NCI-H1105 treated with DMSO at 0.1 percent for 48 hours (cell line): ENCODE measurements at regions not wholly inside any gene's neighbourhood (a gene's known extent, or its start where the extent isn't known, plus 50 kb on each side); places are given as distances from the start of the nearest gene placed in this dataset.
"Not testable (repeated sequence)": the region's sequence is repeated elsewhere in the genome, so short reads cannot be mapped to it uniquely, and the experiment has no call there.

Experiments
- DNase-seq: peaks from one replicate; lab custom pipeline; 2025; lab: John Stamatoyannopoulos, UW

DNA sequence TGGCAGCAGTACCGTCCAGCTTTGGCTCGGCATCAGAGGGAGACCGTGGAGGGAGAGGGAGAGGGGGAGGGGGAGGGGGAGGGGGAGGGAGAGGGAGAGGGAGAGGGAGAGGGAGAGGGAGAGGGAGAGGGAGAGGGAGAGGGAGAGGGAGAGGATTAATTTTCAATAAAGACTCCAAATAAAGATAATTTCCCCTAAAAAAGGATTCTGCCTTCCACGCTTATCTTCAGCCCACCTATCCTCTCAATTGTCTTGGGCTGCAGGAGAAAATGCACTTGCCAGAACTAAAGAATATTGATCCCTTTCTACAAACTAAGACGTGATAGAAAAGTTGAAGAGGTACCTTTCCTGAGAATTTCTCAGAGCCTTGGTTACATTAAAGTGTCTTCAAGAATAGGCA, 206.9 kb upstream of the CBLB start:
- DNase-seq, result not testable (repeated sequence)

DNA sequence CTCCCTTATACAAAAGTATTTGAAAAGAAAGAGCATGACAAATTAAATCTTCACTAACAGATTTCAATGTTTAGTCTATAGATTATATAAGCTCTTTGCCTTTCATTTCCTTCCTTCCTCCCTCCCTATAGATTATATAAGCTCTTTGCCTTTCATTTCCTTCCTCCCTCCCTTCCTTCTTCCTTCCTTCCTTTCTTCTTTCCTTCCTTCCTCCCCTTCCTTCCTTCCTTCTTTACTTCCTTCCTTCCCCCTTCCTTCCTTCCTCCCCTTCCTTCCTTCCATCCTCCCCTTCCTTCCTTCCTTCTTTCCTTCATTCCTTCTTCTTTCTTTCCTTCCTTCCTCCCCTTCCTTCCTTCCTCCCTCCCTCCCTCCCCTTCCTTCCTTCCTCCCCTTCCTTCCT, 209.8 kb upstream of the CBLB start:
- no peak for DNase-seq

DNA sequence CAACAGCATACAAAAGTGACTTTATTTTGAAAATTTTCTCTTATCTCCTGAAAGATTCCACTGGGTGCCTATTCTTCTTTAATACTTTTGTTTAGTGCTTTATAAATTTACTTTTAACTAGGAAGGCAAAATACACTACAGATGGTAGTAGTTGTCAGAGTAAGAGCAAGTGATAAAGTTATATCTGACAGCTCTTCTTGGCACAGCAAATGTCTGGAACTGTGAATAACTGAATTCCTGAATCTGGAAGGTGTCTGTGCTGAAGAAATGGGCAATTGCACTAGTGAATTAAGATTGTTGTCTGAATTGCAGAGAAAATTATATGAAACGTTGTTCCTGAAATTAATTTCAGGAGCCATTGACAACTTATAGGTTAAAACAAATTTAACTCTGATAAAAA, 213.8 kb upstream of the CBLB start:
- DNase-seq, result no peak

DNA sequence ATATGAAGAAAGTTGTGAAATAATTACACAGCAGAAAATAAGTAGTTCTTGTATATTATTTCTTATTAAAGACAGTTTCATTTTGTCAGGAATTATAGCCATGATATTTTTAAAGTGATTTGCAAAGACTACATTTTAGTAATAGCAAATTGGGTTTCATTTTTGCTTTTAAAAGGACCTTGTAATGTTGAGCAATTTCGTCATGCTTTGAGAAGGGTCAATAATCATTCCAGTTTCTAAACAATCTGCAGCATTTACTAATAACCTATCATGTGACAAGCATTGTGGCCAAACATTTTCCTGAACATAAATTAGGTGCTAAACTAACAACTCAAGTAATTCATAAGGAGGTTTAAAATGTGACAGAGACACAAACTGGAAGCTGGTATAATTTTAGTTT, 214.4 kb upstream of the CBLB start:
- no peak for DNase-seq

DNA sequence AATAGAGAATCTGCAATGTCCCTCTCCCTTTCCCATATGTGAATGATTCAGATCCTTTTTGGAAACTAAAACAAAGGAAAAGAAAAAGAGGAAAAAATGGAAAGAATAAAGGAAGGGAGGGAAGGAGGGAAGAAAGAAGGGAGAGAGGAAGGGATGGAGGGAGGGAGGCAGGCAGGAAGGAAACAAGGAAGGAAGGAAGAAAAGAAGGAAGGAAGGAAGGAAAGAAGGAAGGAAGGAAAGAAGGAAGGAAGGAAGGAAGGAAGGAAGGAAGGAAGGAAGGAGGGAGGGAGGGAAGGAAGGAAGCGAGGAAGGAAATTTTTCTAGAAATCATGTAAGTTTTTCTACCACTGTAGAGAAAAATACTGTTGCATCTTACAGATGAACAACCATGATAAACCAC, 215.0 kb upstream of the CBLB start:
- no peak for DNase-seq

DNA sequence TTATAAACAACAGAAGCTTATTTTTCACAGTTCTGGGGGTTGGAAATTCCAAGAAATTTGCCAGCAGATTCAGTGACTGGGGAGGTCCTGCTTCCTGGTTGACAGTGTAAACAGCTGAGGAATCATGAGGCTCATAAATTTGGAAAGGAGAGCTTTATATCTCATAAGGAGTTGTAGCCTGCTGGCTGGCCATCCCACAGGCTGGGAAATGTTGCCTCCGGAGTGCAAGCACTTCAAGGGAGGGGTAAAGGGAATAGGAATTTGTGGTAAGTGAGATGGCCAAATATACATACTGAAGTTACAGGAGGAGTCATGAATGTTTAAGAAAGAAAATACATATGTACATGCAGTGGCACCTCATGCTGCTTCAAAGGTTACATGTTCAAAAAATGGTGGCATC, 217.2 kb upstream of the CBLB start:
- no peak for DNase-seq

DNA sequence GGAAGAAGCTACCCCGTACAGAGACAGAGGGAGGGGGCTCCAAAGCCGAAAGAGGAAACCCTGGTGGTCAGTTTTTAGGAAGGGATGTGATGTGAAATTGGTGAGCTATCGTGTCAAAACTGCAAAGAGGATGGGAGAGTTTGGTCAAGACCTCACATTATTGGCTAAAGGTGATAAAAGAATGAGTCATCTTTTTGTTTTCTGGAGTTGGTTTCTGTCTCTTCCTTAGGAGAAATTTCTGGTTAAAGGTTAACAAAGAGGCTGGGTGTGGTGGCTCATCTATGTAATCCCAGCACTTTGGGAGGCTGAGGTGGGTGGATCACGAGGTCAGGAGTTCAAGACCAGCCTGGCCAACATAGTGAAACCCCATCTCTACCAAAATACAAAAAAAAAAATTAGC, 217.8 kb upstream of the CBLB start:
- DNase-seq, result no peak

DNA sequence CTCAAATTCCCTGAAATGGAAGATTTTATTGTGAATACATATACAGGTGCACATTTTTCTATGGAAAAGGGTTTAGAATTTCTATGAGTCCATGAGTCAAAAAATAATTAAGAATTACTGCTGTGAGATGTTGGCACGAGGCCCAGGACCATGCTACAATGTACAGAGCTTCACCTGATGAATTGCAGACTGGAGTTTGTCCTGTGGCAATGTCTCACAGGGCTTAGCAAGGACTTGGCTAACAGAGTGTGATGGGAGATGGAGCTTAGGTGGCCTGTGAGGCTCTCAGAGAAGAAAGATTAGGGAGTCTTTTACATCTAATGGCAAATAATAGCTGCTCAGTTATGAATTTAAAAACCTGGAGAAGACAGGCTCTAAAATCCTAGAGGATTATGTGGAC, 219.5 kb upstream of the CBLB start:
- no peak for DNase-seq

DNA sequence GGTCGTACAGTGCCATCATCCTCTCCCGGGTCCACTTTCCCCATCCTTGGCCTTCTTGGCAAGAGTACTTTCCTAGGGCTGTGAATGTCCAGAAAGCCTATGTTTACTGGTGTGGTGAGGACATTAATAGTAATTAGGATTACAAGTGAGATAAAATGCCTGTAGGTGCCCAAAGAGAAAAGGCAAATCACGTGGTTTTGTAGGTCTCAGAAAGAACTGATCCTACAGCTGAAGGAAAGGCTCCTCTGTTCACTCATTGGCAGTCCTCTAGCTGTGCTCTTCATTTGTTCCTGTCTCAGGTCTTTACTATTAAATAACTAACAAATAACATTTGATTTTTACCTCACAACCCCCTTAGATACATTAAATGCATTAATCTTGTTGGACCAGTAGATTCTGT, 220.1 kb upstream of the CBLB start:
- no peak for DNase-seq

DNA sequence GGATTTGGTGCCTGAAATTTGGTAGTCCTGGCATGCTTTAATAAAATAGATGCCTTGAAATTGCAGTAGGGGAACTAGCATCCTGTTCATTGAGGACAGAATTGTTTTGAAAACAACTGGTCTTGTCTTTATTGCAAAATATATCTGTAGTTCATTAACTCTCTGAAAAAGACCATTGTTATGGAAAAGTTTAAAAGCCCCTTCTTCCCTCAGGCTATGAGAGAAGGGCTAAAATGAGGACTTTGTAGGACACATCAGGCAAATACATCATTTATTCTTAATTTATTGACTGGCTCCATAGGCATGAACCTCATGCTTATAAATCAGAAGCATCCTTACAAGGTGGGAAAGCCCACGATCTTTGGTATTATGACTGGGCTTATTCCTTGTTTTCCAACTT, 221.0 kb upstream of the CBLB start:
- no peak for DNase-seq

DNA sequence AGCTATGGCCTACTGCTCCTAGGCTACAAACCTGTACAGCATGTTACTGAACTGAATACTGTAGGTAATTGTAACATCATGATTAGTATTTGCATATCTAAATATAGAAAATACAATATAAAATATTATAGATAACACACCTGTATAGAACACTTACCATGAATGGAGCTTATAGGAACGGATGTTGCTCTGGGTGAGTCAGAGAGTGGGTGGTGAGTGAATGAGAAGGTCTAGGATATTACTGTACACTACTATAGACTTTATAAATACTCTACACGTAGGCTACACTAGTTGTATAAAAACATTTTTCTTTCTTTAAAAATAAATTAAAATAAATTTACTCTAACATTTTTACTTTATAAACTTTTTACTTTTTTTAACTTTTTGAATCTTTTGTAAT, 224.0 kb upstream of the CBLB start:
- DNase-seq, result no peak

DNA sequence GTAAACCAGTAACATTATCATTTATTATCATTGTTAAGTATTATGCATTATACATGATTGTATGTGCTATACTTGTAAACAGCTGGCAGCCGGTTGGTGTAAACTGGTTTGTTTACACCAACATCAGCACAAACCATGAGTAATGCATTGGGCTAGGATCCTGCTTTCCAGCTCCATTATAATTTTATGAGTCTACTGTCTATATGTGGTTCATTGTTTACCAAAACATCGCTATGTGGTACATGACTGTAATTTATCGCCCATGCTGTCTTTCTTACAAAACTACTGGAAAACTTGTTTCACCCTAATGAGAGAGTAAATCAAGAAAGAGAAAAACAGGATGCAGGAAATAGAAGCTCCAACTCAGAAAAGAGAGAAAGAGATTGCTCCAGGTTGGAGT, 224.8 kb upstream of the CBLB start:
- DNase-seq, result no peak

DNA sequence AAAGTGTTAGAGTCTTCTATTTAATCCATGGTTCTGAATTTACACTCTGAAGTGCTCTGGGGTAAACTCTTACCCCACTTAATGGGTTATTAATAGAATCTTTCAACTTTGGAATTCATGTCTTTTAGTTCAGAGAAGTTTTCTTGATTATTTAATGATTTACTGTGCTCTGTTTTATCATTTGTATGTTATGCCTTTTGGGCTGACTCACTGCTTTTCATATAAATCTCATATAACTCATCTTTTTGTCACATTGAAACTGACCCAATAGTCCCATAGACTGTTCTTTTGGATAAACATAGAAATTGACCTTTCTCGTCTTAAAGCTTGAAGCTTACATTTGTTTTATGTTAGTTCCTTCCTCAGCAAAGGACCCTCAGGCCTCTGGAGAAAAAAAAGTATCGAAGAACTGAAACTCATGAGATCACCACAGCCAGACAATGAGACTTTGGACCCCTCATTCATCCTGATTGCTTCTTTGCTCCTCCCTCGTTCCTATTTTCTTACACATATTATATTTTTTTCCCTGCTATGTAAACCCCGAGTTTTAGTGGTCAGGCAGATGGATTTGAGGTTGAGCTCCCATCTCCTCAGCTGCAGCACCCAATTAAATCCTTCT, 229.1 kb upstream of the CBLB start:
- no peak for DNase-seq

DNA sequence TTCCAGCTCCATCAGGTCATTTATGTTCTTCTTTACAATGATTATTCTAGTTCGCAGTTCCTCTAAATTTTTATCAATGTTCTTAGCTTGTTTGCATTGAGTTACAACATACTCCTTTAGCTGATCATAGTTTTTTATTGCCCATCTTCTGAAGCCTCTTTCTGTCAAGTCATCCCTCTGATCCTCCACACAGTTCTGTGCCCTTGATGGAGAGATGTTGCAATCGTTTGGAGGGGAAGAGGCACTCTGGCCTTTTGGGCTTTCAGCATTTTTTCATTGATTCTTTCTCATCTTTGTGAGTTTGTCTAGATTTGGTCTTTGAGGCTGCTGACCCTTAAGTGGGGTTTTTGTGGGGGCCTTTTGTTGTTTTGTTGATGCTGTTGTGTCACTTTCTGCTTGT, 234.6 kb upstream of the CBLB start:
- DNase-seq, result no peak

DNA sequence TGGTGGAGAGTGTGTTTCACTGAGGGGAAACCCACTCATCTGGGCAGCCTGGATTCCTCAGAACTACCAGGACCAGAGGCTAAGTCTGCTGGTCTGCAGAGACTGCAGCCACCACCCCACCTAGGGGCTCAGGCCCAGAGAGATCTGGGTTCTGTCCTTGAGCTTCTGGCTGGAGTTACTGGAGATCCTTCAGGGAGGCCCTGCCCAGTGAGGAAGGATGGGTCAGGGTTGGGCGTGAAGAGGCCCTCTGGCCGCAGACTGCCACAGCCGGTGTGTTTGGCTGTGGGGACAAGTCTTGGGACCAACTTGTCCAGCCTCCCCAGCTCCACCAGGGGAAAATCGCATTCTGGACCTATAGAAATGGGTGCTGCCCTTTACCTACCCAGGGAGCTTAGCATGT, 235.3 kb upstream of the CBLB start:
- no peak for DNase-seq

DNA sequence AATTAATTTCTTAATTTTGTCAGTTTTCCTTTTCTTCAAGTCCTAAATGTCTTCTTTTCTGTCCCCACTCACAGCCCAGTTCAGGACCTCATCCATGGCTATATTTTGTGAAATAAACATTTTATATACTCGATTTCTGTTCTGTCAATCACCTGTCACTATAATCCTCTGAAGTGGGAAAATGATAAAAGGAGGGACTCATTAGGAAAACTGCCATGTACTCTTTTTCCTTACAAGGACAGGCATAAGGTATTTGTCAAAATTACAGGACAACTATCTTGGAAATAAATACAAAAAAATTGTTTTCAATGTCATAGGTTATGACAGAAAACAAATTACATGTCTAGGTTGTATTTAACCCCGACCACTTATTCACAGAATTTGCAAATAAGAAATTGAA, 240.1 kb upstream of the CBLB start:
- no peak for DNase-seq

DNA sequence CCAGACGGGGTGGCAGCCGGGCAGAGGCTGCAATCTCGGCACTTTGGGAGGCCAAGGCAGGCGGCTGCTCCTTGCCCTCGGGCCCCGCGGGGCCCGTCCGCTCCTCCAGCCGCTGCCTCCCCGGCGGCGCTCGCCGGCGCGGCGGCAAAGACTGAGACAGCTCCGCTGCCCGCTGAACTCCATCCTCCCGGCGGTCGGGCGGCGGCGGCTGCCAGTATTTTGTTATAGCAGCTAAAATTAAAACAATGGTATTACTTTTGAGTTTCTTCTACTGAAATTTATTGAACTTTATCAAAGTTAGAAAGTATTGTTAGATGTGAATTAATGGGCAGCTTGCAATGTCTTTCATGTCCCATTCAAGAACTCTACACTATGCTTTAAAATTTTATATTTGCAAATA, 243.7 kb upstream of the CBLB start:
- not testable (repeated sequence) for DNase-seq

DNA sequence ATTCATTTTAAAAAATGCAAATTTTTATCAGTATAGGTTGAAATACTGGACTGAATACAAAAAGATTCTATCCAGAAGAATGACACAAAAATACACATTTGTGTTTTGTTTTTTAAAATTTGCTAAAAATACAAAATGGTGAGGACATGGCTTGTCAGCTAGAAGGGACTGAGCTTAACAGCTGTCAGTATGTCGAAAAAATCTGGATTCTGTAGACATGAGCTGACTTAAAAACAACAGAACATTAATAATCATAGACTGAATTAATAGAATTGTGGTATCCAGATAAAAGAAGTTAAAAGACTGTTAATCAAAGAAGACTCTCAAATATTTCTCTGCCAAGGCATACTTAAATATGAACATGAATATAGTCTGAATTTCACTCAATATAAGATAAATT, 244.9 kb upstream of the CBLB start:
- DNase-seq, result no peak

DNA sequence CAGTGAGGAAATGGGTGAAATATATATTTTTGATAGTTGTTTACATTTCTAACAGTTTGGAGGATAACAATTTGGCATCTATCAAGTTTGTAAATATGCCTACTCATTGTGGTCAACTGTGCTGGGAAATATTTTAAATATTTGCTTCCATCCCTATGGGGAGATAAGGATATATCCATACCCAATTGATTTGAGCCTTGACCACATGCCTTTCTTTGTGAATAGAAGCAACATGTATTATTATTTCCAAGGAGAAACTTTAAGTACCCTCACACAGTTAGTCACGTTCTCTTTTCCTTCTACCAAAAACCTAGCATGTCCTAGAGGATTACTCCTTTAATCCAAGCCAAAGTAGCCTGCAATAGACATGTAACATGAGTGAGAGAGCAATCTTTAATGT, 245.4 kb upstream of the CBLB start:
- DNase-seq, result no peak

DNA sequence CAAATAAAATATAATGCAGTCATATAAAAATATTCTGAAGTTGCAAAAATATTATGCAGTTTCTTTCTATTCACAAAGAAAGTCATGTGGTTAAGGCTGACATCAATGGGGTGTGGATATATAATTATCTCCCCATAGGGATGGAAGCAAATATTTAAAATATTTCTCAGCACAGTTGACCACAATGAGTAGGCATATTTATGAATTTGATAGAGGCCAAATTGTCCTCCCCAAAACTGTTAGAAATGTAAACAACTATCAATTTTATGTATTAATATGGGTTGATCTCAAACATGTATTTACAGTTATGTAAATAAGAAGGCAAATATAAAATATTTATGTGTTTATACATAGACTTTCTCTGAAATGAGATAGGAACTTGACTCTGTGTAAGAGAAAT, 246.0 kb upstream of the CBLB start:
- no peak for DNase-seq

DNA sequence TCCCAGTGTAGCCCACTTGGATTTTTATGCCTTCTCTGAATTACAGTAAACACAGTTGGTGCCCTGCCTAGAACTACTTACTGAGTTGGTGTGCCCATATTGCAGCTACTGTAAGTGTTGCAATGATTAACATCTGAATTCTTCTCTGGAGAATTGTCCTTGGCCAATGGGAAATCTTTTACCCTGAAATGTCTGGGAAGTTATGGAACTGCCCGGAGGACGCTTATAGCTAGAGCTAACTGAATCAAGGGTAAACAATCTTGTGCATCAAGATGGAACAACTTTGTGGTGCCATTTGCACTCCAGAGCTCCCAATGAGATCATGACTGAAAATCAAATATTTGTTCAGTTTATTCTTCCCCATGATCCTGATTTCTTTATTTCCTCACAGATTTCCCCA, 246.7 kb upstream of the CBLB start:
- DNase-seq, result no peak

DNA sequence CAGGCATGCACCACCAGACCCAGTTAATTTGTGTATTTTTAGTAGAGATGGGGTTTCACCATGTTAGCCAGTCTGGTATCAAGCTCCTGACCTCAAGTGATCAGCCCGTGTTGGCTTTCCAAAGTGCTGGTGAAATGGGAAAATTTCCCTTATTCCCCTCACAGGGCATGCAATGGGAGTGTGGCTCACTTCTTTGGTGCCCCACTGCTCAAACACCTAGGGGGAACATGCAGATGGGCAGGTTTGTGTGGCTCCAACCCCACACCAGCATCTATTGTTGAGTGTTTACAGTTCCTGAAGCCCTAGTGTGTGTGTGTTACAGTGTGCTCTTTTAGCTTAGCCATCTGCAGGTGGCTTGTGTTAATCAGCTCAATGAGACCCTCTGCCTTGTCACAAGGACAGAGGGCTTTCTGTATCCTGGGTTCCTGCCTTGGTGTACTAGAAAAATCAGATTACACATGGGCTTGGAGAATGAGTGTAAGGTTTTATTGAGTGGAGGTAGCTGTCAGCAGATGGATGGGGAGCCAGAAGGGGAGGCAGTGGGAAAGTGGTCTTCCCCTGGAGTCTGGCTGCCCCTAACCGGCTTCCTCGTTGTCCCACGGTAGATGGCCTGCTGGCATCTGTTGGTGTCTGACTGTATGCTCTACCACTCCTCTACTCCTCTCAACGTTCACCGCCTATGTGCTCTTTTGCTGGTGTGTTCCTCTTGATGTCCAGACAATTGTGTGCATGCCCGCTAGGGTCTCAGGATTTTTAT, 248.1 kb upstream of the CBLB start:
- DNase-seq, result no peak

DNA sequence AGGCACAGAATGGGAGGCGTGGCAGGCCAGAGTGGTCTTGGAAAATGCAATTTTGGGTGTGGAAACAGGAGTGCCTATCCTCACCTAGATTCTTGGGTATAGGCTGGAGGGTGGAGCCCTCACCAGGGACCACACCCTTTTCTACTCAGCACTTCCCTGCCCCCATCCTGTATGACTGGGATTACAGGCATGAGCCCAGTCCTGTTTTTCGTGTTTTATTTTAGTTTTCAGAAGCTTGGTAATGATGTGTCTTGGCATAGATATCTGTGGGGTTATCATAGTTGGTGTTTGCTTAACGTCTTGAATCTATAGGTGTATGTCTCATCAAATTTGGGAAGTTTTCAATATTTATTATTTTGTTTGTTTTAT, 248.7 kb upstream of the CBLB start:
- no peak for DNase-seq

DNA sequence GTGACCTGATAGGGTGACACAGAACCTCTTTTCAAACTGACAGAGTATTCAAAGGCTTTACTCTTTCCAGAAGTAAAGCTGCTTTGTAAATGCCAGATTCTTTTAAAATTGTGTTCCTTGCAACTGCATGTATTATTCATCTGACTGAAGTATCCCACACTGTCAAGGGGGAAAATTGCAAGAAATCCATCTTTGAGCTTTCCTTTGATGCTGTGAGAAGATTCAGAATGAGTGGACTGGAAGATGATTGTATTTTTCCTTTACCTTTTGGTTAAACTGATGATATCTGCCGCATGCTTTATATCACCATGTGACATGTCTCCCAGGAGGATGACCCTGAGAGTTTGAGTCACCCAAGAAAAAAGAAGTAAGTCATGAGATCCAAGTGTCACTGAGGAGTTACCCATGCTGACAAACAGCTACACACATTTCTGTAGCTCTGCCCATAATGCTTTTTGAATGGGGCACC, 250.8 kb upstream of the CBLB start:
- DNase-seq, result no peak
